HEK293 (cell line): ENCODE measurements at regions not wholly inside any gene's neighbourhood (a gene's known extent, or its start where the extent isn't known, plus 50 kb on each side); places are given as distances from the start of the nearest gene placed in this dataset.

Source experiments
- MYNN ChIP-seq: fragments of 450-650 bp; formaldehyde crosslinking; IDR thresholded peaks from 2 replicates; pipeline ENCODE4 v1.5.1; 2016; ENCODE audit warnings: missing biosample characterization, missing genetic modification characterization, borderline replicate concordance
- ZBTB21 ChIP-seq: fragments of 450-650 bp; formaldehyde crosslinking; IDR thresholded peaks from 2 replicates; pipeline ENCODE4 v1.5.1; 2017; ENCODE audit warnings: missing biosample characterization, missing genetic modification characterization
- ZNF146 ChIP-seq: fragments of 450-650 bp; formaldehyde crosslinking; IDR thresholded peaks from 2 replicates; pipeline ENCODE4 v1.5.1; 2016; ENCODE audit warnings: missing biosample characterization, missing genetic modification characterization
- ZNF184 ChIP-seq: fragments of 450-650 bp; IDR thresholded peaks from 2 replicates; pipeline ENCODE4 v1.5.1; 2018; ENCODE audit warnings: missing biosample characterization, mild to moderate bottlenecking, missing genetic modification characterization
- ZNF23 ChIP-seq: fragments of 450-650 bp; formaldehyde crosslinking; IDR thresholded peaks from 2 replicates; pipeline ENCODE4 v1.5.1; 2016; ENCODE audit warnings: missing biosample characterization, missing genetic modification characterization, borderline replicate concordance
- ZNF324 ChIP-seq: fragments of 450-650 bp; formaldehyde crosslinking; IDR thresholded peaks from 2 replicates; pipeline ENCODE4 v1.5.1; 2016; ENCODE audit warnings: missing biosample characterization, missing genetic modification characterization
- ZNF561 ChIP-seq: fragments of 450-650 bp; IDR thresholded peaks from 2 replicates; pipeline ENCODE4 v1.5.1; 2018; ENCODE audit warnings: missing biosample characterization, missing genetic modification characterization, borderline replicate concordance
- ZNF670 ChIP-seq: fragments of 450-650 bp; formaldehyde crosslinking; IDR thresholded peaks from 2 replicates; pipeline ENCODE4 v1.5.1; 2016; ENCODE audit warnings: missing biosample characterization, missing genetic modification characterization, low read depth
- ZNF777 ChIP-seq: fragments of 450-650 bp; formaldehyde crosslinking; IDR thresholded peaks from 2 replicates; pipeline ENCODE4 v1.5.1; 2017; ENCODE audit warnings: missing biosample characterization, missing genetic modification characterization, borderline replicate concordance
- TF ChIP-seq, protein P1 (sequence below): fragments of 450-650 bp; formaldehyde crosslinking; IDR thresholded peaks from 2 replicates; pipeline ENCODE4 v1.5.1; 2016; ENCODE audit warnings: missing biosample characterization, missing genetic modification characterization
- TF ChIP-seq, protein P2 (sequence below): fragments of 450-650 bp; formaldehyde crosslinking; conservative IDR thresholded peaks from 2 replicates; pipeline ENCODE4 v1.5.1; 2016; ENCODE audit warnings: low read depth, missing biosample characterization, missing genetic modification characterization
- TF ChIP-seq, protein P3 (sequence below): fragments of 450-650 bp; formaldehyde crosslinking; IDR thresholded peaks from 2 replicates; pipeline ENCODE4 v1.5.1; 2016; ENCODE audit warnings: missing biosample characterization, missing genetic modification characterization

GRCh38 chr11:119901657-119902577 is 172.9 kb upstream of the NECTIN1 start:
- TF ChIP-seq, protein P1, sequence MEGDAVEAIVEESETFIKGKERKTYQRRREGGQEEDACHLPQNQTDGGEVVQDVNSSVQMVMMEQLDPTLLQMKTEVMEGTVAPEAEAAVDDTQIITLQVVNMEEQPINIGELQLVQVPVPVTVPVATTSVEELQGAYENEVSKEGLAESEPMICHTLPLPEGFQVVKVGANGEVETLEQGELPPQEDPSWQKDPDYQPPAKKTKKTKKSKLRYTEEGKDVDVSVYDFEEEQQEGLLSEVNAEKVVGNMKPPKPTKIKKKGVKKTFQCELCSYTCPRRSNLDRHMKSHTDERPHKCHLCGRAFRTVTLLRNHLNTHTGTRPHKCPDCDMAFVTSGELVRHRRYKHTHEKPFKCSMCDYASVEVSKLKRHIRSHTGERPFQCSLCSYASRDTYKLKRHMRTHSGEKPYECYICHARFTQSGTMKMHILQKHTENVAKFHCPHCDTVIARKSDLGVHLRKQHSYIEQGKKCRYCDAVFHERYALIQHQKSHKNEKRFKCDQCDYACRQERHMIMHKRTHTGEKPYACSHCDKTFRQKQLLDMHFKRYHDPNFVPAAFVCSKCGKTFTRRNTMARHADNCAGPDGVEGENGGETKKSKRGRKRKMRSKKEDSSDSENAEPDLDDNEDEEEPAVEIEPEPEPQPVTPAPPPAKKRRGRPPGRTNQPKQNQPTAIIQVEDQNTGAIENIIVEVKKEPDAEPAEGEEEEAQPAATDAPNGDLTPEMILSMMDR (tag by site-specific recombination): no peak
- TF ChIP-seq ZNF324 (tag by site-specific recombination) (no peak), ZNF670 (tag by site-specific recombination) (no peak), ZBTB21 (tag by site-specific recombination) (no peak), ZNF561 (tag by site-specific recombination) (no peak), ZNF146 (tag by site-specific recombination) (no peak), ZNF184 (tag by site-specific recombination) (no peak), ZNF23 (tag by site-specific recombination) (no peak), ZNF777 (tag by site-specific recombination) (no peak), MYNN (tag by site-specific recombination) (no peak)
- TF ChIP-seq, protein P2, sequence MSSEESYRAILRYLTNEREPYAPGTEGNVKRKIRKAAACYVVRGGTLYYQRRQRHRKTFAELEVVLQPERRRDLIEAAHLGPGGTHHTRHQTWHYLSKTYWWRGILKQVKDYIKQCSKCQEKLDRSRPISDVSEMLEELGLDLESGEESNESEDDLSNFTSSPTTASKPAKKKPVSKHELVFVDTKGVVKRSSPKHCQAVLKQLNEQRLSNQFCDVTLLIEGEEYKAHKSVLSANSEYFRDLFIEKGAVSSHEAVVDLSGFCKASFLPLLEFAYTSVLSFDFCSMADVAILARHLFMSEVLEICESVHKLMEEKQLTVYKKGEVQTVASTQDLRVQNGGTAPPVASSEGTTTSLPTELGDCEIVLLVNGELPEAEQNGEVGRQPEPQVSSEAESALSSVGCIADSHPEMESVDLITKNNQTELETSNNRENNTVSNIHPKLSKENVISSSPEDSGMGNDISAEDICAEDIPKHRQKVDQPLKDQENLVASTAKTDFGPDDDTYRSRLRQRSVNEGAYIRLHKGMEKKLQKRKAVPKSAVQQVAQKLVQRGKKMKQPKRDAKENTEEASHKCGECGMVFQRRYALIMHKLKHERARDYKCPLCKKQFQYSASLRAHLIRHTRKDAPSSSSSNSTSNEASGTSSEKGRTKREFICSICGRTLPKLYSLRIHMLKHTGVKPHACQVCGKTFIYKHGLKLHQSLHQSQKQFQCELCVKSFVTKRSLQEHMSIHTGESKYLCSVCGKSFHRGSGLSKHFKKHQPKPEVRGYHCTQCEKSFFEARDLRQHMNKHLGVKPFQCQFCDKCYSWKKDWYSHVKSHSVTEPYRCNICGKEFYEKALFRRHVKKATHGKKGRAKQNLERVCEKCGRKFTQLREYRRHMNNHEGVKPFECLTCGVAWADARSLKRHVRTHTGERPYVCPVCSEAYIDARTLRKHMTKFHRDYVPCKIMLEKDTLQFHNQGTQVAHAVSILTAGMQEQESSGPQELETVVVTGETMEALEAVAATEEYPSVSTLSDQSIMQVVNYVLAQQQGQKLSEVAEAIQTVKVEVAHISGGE: no peak
- TF ChIP-seq, protein P3, sequence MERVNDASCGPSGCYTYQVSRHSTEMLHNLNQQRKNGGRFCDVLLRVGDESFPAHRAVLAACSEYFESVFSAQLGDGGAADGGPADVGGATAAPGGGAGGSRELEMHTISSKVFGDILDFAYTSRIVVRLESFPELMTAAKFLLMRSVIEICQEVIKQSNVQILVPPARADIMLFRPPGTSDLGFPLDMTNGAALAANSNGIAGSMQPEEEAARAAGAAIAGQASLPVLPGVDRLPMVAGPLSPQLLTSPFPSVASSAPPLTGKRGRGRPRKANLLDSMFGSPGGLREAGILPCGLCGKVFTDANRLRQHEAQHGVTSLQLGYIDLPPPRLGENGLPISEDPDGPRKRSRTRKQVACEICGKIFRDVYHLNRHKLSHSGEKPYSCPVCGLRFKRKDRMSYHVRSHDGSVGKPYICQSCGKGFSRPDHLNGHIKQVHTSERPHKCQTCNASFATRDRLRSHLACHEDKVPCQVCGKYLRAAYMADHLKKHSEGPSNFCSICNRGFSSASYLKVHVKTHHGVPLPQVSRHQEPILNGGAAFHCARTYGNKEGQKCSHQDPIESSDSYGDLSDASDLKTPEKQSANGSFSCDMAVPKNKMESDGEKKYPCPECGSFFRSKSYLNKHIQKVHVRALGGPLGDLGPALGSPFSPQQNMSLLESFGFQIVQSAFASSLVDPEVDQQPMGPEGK (tag by site-specific recombination): no peak
